GM19238 (cell line): ENCODE measurements at regions not wholly inside any gene's neighbourhood (a gene's known extent, or its start where the extent isn't known, plus 50 kb on each side); places are given as distances from the start of the nearest gene placed in this dataset.

Experiments used
- DNase-seq: peaks from one replicate; pipeline ENCODE4 v3.0.0; 2011; ENCODE audit warnings: low spot score; ENCODE audit not compliant: insufficient read length

GRCh38 chr2:146826388-146826787 lies 1018.4 kb upstream of the ACVR2A start:
- no peak for DNase-seq

DNA sequence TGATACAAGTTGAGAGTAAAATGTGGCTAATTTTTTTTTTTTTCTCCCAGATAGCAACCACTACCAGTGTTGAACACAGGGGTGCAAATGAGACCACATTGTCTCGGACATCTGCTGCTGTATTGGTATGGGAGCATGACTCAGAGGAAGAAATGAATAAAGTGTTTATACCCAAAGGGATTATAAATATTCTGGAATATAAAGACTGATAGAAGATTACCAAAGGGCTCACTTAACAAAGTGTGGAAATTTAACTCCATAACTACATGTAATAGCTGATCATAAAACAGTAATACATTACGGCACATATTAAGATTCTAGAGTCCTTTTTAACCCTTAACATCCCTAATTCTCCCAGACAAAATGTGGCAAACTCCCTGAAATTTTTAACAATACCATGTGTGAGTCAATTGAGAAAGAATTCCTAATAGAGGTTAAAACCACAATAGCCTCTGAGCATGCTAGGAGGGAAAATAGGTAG lies 1023.0 kb upstream of the ACVR2A start:
- no peak for DNase-seq

DNA sequence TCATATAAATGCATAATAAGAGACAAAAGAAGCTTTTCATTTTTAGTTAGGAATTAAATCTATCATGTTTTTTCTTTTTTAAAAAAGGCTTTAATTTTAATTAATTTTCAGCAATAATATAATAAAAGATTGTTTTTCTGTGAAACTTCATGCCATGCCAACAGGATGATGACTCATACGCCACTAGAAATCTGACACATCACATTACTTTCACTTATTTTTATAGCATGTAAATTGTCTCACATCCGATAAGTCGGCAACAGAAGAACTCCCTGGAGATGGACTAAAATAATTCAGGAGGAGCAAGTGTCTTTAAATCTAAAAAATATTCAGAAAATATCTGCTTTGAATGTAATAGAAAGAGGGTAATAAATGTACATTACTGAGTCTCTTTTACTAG lies 1024.2 kb upstream of the ACVR2A start:
- DNase-seq = no peak

- no peak for DNase-seq
Measured at GRCh38 chr2:146818122-146818521, 1026.7 kb upstream of the ACVR2A start.

DNA sequence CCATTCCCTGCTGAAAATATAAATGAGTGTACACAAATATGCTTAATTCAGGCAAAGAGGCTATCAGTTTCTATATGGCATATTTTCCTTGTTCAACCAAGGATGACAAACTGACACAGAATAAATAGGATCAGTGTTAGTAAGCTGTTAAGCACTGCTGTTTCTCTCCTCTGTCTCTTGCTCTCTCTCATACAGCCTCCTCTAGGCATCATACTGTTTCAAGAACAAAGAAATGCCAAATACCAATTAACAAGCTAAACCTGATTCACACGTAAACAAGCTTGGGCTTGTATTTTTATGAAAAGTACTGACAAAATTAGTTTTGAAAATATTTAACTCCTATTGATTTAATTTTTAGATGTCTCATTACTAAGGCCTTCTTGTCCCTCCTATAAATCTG lies 1027.2 kb upstream of the ACVR2A start:
- no peak for DNase-seq

- DNase-seq = no peak
Measured at GRCh38 chr2:146814971-146815370, 1029.9 kb upstream of the ACVR2A start.

GRCh38 chr2:146807568-146808168 lies 1037.2 kb upstream of the ACVR2A start:
- DNase-seq = no peak

GRCh38 chr2:146806364-146807005 lies 1038.3 kb upstream of the ACVR2A start:
- no peak for DNase-seq

- DNase-seq = no peak
Measured at GRCh38 chr2:146804288-146804687, 1040.5 kb upstream of the ACVR2A start.

DNA sequence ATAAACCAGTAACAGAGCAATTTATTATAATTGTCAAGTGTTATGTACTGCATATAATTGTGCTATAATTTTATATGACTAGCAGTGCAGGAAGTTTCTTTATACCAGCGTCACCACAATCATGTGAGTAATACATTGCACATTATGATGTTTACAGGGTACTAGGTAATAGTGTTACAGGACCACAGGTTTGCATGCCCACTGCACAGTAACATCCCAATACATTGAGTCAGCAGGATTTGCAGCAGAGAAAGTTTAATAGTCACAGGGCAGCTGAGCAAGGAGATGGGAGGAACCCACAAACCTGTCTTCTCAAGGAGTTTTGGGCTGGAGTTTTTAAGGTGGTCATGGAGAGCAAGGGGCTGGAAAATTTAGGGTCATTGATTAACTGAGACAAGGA lies 1042.9 kb upstream of the ACVR2A start:
- no peak for DNase-seq

DNA sequence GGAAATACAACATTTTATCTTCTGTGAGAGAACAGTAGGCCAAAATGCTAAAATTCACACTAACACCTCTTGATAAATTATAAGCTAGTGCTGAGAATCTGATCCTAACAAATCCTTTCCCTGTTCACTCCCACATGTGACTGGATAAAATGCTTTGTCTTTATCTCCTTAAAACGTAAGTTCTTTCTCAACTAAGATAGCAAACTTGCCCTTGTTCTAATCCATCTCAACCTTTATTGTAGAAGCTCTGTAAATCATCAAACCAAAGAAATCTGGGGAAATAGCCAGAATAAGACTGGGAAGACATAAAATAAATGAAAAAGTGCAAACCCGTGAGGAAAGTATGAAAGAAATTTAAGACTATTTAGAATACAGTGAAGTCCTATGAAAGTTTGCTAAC lies 1058.4 kb upstream of the ACVR2A start:
- DNase-seq = no peak

DNA sequence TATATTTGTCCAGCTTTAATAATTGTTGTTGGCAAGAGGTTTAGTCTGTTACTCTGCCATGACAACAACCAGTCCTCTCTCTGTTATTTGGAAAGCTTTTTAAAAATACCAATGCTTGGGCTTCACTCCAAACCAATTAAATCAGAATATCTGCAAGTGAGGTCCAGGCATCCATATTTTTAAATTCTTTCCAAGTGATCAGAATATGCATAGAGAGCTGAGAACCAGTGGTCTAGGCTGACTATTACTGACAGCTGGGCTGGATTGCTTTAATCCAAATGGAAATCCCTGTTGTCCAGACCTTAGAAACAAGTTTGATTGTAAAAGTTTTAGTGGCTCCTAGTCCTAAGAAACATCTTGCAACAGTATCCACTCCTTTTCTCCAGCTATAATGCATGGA lies 1059.7 kb upstream of the ACVR2A start:
- DNase-seq = no peak

- DNase-seq = no peak
Measured at GRCh38 chr2:146784602-146785001, 1060.2 kb upstream of the ACVR2A start.

DNA sequence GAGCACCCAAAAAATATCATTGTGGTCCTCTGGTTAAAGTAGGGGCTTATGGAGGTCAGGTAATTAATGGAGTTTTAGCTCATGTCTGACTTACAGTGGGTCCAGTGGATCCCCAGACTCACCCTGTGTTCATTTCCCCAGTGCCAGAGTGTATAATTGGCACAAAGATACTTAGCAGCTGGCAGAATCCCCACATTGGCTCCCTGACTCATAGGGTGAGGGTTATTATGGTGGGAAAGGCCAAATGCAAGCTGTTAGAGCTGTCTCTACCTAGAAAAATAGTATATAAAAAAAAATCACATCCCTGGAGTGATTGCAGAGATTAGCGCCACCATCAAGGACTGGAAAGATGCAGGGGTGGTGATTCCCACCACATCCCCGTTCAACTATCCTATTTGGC lies 1067.6 kb upstream of the ACVR2A start:
- DNase-seq = no peak

GRCh38 chr2:146776596-146776995 lies 1068.2 kb upstream of the ACVR2A start:
- no peak for DNase-seq

DNA sequence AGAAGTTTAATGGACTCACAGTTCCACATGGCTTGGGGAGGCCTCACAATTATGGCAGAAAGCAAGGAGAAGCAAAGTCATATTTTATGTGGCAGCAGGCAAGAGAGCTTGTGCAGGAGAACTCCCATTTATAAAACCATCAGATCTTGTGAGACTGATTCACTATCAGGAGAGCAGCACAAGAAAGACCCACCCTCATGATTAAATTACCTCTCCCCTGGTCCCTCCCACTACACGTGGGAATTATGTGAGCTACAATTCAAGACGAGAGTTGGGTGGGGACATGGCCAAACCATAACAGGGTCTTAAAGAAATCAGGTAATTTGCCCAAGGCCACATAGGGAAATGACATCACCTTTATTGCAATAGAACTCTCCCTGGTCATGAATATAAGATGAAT lies 1073.3 kb upstream of the ACVR2A start:
- no peak for DNase-seq

DNA sequence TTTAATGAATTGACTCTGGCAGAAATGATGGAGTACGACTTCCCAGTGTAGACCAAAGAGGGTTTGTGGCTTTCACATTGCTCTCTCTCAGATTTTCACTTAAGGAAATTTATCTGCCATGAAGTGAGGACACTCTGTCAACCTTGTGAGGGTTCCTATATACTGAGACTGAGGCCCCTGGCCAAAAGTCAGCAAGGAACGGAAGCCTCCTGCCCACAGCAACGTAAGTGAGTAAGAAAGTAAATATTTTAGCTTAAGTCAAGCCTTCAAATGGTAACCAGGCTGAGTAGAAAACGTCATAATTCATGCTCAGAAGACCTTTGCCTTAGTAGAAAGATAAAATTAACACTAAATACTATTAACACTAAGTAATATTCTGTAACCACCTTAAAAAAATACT lies 1080.5 kb upstream of the ACVR2A start:
- DNase-seq = no peak

DNA sequence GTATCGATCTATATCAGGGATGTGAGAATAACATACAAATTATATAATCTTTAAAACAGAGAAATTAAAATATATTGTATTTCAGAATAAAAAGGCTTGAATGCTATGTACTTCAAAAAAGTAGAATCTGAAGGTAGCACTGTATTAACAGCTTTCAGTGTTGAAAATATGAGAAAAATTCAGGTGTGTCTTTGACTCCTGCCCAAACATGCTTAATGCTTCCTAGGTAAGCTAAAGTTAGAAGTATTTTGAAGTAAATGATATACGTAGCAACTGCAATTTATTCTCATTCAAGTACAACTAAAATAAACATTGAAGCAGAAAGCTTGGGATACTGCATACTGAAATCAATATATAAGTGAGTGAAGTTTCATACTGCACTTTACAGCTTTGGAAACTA lies 1082.0 kb upstream of the ACVR2A start:
- DNase-seq = no peak

- no peak for DNase-seq
Measured at GRCh38 chr2:146754606-146755005, 1090.2 kb upstream of the ACVR2A start.

DNA sequence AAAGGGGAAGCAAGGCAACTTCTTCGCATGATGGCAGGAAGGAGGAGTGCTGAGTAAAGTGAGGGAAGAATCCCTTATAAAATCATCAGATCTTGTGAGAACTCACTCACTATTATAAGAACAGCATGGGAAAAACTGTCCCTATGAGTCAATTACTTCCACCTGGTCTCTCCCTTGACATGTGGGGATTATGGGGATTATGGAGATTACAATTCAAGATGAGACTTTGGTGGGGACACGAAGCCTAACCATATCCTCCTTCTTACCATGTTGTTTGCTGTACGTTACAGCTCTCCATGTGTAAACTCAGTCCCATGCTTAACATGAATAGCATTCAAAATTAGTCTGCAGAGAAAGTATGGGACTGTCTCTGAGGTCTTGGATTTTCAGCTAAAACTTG lies 1096.8 kb upstream of the ACVR2A start:
- DNase-seq = no peak

- no peak for DNase-seq
Measured at GRCh38 chr2:146741260-146741659, 1103.6 kb upstream of the ACVR2A start.

DNA sequence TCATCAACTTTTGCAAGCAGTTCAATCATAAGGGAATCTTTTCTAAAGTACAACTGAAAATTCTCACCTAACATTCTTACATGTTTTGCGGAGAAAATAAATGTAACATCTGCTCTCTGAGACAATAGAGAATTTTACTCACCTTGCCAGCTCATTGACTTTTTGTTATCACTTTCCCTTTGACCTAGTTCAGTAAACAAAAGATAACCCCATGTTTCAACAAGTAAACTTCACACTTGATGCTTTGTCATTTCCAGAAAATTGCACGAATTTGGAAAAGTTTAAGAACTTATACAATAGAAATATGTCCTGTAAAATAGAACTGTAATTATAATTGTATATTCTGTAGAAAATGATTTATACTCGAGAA lies 1110.0 kb upstream of the ACVR2A start:
- no peak for DNase-seq

GRCh38 chr2:146734042-146734820 lies 1110.6 kb upstream of the ACVR2A start:
- no peak for DNase-seq
